GM23338 (cell line): ENCODE measurements at regions not wholly inside any gene's neighbourhood (a gene's known extent, or its start where the extent isn't known, plus 50 kb on each side); places are given as distances from the start of the nearest gene placed in this dataset.

Experiments
- ATAC-seq: fragments of 200-7000 bp; cut with Tn5 transposase; 3 replicates; pipeline ENCODE4 v1.9.1; 2020
- DNase-seq: peaks from one replicate; pipeline ENCODE4 v3.0.0-alpha.2; 2015; ENCODE audit warnings: low spot score
- H2AFZ ChIP-seq: fragments of 200-600 bp; sonication (generic); 2 replicates; pipeline ENCODE4 v1.8.0; 2016; ENCODE audit warnings: antibody characterized with exemption, mild to moderate bottlenecking, moderate library complexity
- H3F3A ChIP-seq: fragments of 200-600 bp; sonication (generic); replicated peaks from 2 replicates; pipeline ENCODE4 v1.8.0; 2017; ENCODE audit warnings: antibody characterized with exemption, mixed run types, low read depth
- H3K27ac ChIP-seq: fragments of 200-600 bp; sonication (generic); 2 replicates; pipeline ENCODE4 v1.6.1; 2016; ENCODE audit warnings: low read depth
- H3K27me3 ChIP-seq: fragments of 200-600 bp; sonication (generic); 2 replicates; pipeline ENCODE4 v1.8.0; 2016; ENCODE audit warnings: mild to moderate bottlenecking, mixed run types, moderate library complexity; ENCODE audit not compliant: insufficient read depth
- H3K36me3 ChIP-seq: fragments of 200-600 bp; sonication (generic); 2 replicates; pipeline ENCODE4 v1.8.0; 2016; ENCODE audit warnings: mild to moderate bottlenecking; ENCODE audit not compliant: insufficient read depth
- H3K4me1 ChIP-seq: fragments of 200-600 bp; sonication (generic); 2 replicates; pipeline ENCODE4 v1.8.0; 2016; ENCODE audit warnings: mild to moderate bottlenecking, moderate library complexity; ENCODE audit not compliant: insufficient read depth
- H3K4me2 ChIP-seq: fragments of 200-600 bp; sonication (generic); 2 replicates; pipeline ENCODE4 v1.7.1; 2017; ENCODE audit warnings: mixed run types
- H3K4me3 ChIP-seq: fragments of 200-600 bp; sonication (generic); 2 replicates; pipeline ENCODE4 v1.6.1; 2016; ENCODE audit warnings: mixed run types
- H3K79me2 ChIP-seq: fragments of 200-600 bp; sonication (generic); replicated peaks from 2 replicates; pipeline ENCODE4 v1.8.0; 2017; ENCODE audit warnings: mild to moderate bottlenecking; ENCODE audit not compliant: insufficient read depth
- H3K9me2 ChIP-seq: fragments of 200-600 bp; sonication (generic); 2 replicates; pipeline ENCODE4 v1.8.0; 2017; ENCODE audit not compliant: insufficient read depth
- H4K20me1 ChIP-seq: fragments of 200-600 bp; sonication (generic); replicated peaks from 2 replicates; pipeline ENCODE4 v1.8.0; 2017; ENCODE audit warnings: mild to moderate bottlenecking; ENCODE audit not compliant: insufficient read depth
- H3K27ac Mint-ChIP-seq: 2 replicates; pipeline ENCODE4 v1.8.0; 2020; ENCODE audit warnings: inconsistent platforms, mild to moderate bottlenecking, moderate library complexity, mixed read lengths
- H3K27me3 Mint-ChIP-seq: 3 replicates; pipeline ENCODE4 v1.8.0; 2022; ENCODE audit warnings: low read depth, mild to moderate bottlenecking, moderate library complexity, mixed read lengths, inconsistent platforms; ENCODE audit not compliant: insufficient read depth, poor library complexity
- H3K36me3 Mint-ChIP-seq: 3 replicates; pipeline ENCODE4 v1.8.0; 2021; ENCODE audit warnings: low read depth, mild to moderate bottlenecking, inconsistent platforms, moderate library complexity, mixed read lengths
- H3K4me1 Mint-ChIP-seq: 3 replicates; pipeline ENCODE4 v1.8.0; 2020; ENCODE audit warnings: mild to moderate bottlenecking, inconsistent platforms, mixed read lengths
- H3K4me3 Mint-ChIP-seq: 3 replicates; pipeline ENCODE4 v1.8.0; 2021; ENCODE audit warnings: moderate library complexity, mild to moderate bottlenecking, inconsistent platforms, mixed read lengths
- H3K9me3 Mint-ChIP-seq: 3 replicates; pipeline ENCODE4 v1.8.0; 2020; ENCODE audit warnings: moderate library complexity, mild to moderate bottlenecking, inconsistent platforms, mixed read lengths
- CREB1 ChIP-seq: fragments of 250-450 bp; sonication (Bioruptor Pico); IDR thresholded peaks from 2 replicates; pipeline ENCODE4 v1.5.0; 2020; ENCODE audit warnings: low read depth, mild to moderate bottlenecking, moderate library complexity
- CTCF ChIP-seq, 2 experiments: fragments of 200-600 bp in 1 of 2; sonication (generic) in 1 of 2; conservative IDR thresholded peaks; 2 replicates each; pipeline versions ENCODE4 v1.5.1 to v1.6.1; 2016 to 2017; ENCODE audit warnings: antibody characterized with exemption in 2 of 2, low read depth in 2 of 2, mild to moderate bottlenecking in 2 of 2, moderate library complexity in 1 of 2
- ETS1 ChIP-seq: IDR thresholded peaks from 2 replicates; pipeline ENCODE4 v1.6.1; 2016; ENCODE audit warnings: antibody characterized with exemption
- EZH2 ChIP-seq: fragments of 200-600 bp; sonication (generic); IDR thresholded peaks from one replicate; pipeline ENCODE4 v1.8.0; 2017; ENCODE audit warnings: antibody characterized with exemption, mild to moderate bottlenecking, low read depth; ENCODE audit not compliant: unreplicated experiment
- EZH2phosphoT487 ChIP-seq: fragments of 200-600 bp; sonication (generic); IDR thresholded peaks from one replicate; pipeline ENCODE4 v1.8.1; 2018; ENCODE audit warnings: antibody characterized with exemption; ENCODE audit not compliant: unreplicated experiment
- JUNB ChIP-seq: IDR thresholded peaks from one replicate; pipeline ENCODE4 v1.6.1; 2016; ENCODE audit warnings: antibody characterized with exemption; ENCODE audit not compliant: unreplicated experiment
- NANOG ChIP-seq: IDR thresholded peaks from 2 replicates; pipeline ENCODE4 v1.6.1; 2016; ENCODE audit warnings: antibody characterized with exemption, borderline replicate concordance
- POLR2AphosphoS5 ChIP-seq: IDR thresholded peaks from 2 replicates; pipeline ENCODE4 v1.6.1; 2016; ENCODE audit warnings: antibody characterized with exemption, low read depth
- REST ChIP-seq: IDR thresholded peaks from one replicate; pipeline ENCODE4 v1.6.1; 2018; ENCODE audit warnings: antibody characterized with exemption; ENCODE audit not compliant: unreplicated experiment
- STAT1 ChIP-seq: IDR thresholded peaks from one replicate; pipeline ENCODE4 v1.6.1; 2016; ENCODE audit warnings: antibody characterized with exemption; ENCODE audit not compliant: unreplicated experiment
- ZNF114 ChIP-seq: fragments of 250-450 bp; sonication (Bioruptor Pico); IDR thresholded peaks from 2 replicates; pipeline ENCODE4 v1.5.0; 2020; ENCODE audit warnings: mild to moderate bottlenecking, moderate library complexity
- ZNF331 ChIP-seq: fragments of 250-450 bp; sonication (Bioruptor Pico); IDR thresholded peaks from 2 replicates; pipeline ENCODE4 v1.5.0; 2020; ENCODE audit warnings: low read depth, mild to moderate bottlenecking, moderate library complexity

GRCh38 chr5:148905541-148905940, 79.1 kb downstream of the ADRB2 start:
- TF ChIP-seq STAT1 (no peak), ZNF331 (CRISPR knock-in tag) (no peak), JUNB (no peak), ZNF114 (CRISPR knock-in tag) (no peak), EZH2phosphoT487 (no peak), POLR2AphosphoS5 (no peak), CREB1 (CRISPR knock-in tag) (no peak), REST (no peak), NANOG (no peak), ETS1 (no peak), EZH2 (no peak)
- Histone ChIP-seq H2AFZ (no peak overlapping the region), H3F3A (no peaks in the 10 kb centered on the region), H3K27me3 (no peaks in the 10 kb centered on the region), H3K4me2 (no peak overlapping the region), H3K4me3 (no peak overlapping the region), H3K4me1 (peaks cover 5% of the 10 kb centered on the region; the same call in 1 of the 2 replicates), H3K79me2 (no peaks in the 10 kb centered on the region), H4K20me1 (no peaks in the 10 kb centered on the region), H3K27ac (no peak overlapping the region), H3K36me3 (no peaks in the 10 kb centered on the region), H3K9me2 (peaks cover 7% of the 10 kb centered on the region; the same call in 1 of the 2 replicates)
- H3K9me3 Mint-ChIP-seq = no peaks in the 10 kb centered on the region
- no peak overlapping the region for H3K27ac Mint-ChIP-seq
- no peaks in the 10 kb centered on the region for H3K27me3 Mint-ChIP-seq
- DNase-seq (no peak), ATAC-seq (no peak)
- no peaks in the 10 kb centered on the region for H3K36me3 Mint-ChIP-seq
- peaks cover 4% of the 10 kb centered on the region; the same call in 2 of the 3 replicates for H3K4me1 Mint-ChIP-seq
- no peak overlapping the region for H3K4me3 Mint-ChIP-seq

- no peaks in the 10 kb centered on the region for H3F3A ChIP-seq
- Mint-ChIP-seq H3K36me3 (no peaks in the 10 kb centered on the region), H3K4me1 (peaks cover 11% of the 10 kb centered on the region; the same call in 2 of the 3 replicates), H3K4me3 (no peak overlapping the region), H3K27ac (no peak overlapping the region), H3K27me3 (no peaks in the 10 kb centered on the region), H3K9me3 (no peaks in the 10 kb centered on the region)
- no peak overlapping the region for H3K4me2 ChIP-seq
- DNase-seq (no peak), ATAC-seq (no peak)
- no peaks in the 10 kb centered on the region for H3K36me3 ChIP-seq
- no peak overlapping the region for H2AFZ ChIP-seq
- no peaks in the 10 kb centered on the region for H3K79me2 ChIP-seq
- H3K4me1 ChIP-seq = peaks cover 5% of the 10 kb centered on the region; the same call in 1 of the 2 replicates
- H3K27ac ChIP-seq = no peak overlapping the region
- H3K4me3 ChIP-seq = no peak overlapping the region
- no peaks in the 10 kb centered on the region for H3K9me2 ChIP-seq
- no peaks in the 10 kb centered on the region for H4K20me1 ChIP-seq
- H3K27me3 ChIP-seq = no peaks in the 10 kb centered on the region
- TF ChIP-seq CREB1 (CRISPR knock-in tag) = no peak
- no peak for TF ChIP-seq STAT1
- TF ChIP-seq NANOG = no peak
- no peak for TF ChIP-seq EZH2
- no peak for TF ChIP-seq ETS1
- TF ChIP-seq CTCF (conservative IDR thresholded peaks at IDR 0.05; ENCODE audit: low read depth in 2 of 2) = no peak
- no peak for TF ChIP-seq EZH2phosphoT487
These were observed 80.6 kb downstream of the ADRB2 start for GRCh38 chr5:148906968-148907367.
